Stimulated activated naive CD4-positive, alpha-beta T cell treated with Interleukin-2 at 50 U/mL for 16 hours (primary cell): ENCODE measurements at regions not wholly inside any gene's neighbourhood (a gene's known extent, or its start where the extent isn't known, plus 50 kb on each side); places are given as distances from the start of the nearest gene placed in this dataset.

ENCODE experiments used
- DNase-seq: peaks from one replicate; lab custom pipeline; 2025; lab: John Stamatoyannopoulos, UW

GRCh38 chr3:124444075-124444474, 286.2 kb upstream of the UMPS start:
- no peak for DNase-seq

GRCh38 chr3:124444896-124445295, 285.4 kb upstream of the UMPS start:
- DNase-seq = no peak

- DNase-seq = no peak
Measured at GRCh38 chr3:124447845-124448244, 282.4 kb upstream of the UMPS start.

- DNase-seq = no peak
Measured at GRCh38 chr3:124448954-124449353, 281.3 kb upstream of the UMPS start.

GRCh38 chr3:124450366-124450765, 279.9 kb upstream of the UMPS start:
- DNase-seq = no peak

- no peak for DNase-seq
Measured at GRCh38 chr3:124451630-124452317, 278.5 kb upstream of the UMPS start.

- DNase-seq = no peak
Measured at GRCh38 chr3:124453189-124453588, 277.1 kb upstream of the UMPS start.

- no peak for DNase-seq
Measured at GRCh38 chr3:124455891-124456290, 274.4 kb upstream of the UMPS start.

- no peak for DNase-seq
Measured at GRCh38 chr3:124456506-124456905, 273.7 kb upstream of the UMPS start.

GRCh38 chr3:124459678-124460077, 270.6 kb upstream of the UMPS start:
- DNase-seq = no peak

- DNase-seq = no peak
Measured at GRCh38 chr3:124461126-124461525, 269.1 kb upstream of the UMPS start.

- DNase-seq = no peak
Measured at GRCh38 chr3:124461838-124462632, 268.2 kb upstream of the UMPS start.

GRCh38 chr3:124463234-124463633, 267.0 kb upstream of the UMPS start:
- no peak for DNase-seq

- no peak for DNase-seq
Measured at GRCh38 chr3:124467980-124468902, 262.0 kb upstream of the UMPS start.

GRCh38 chr3:124469555-124469954, 260.7 kb upstream of the UMPS start:
- no peak for DNase-seq

- no peak for DNase-seq
Measured at GRCh38 chr3:124478830-124479229, 251.4 kb upstream of the UMPS start.

GRCh38 chr3:124483915-124484470, 246.3 kb upstream of the UMPS start:
- no peak for DNase-seq

GRCh38 chr3:124486324-124486723, 243.9 kb upstream of the UMPS start:
- DNase-seq = no peak

- no peak for DNase-seq
Measured at GRCh38 chr3:124489506-124489905, 240.7 kb upstream of the UMPS start.

- no peak for DNase-seq
Measured at GRCh38 chr3:124491098-124491497, 239.2 kb upstream of the UMPS start.

- no peak for DNase-seq
Measured at GRCh38 chr3:124491875-124492274, 238.4 kb upstream of the UMPS start.

GRCh38 chr3:124492824-124493223, 237.4 kb upstream of the UMPS start:
- DNase-seq = no peak
